ENCODE measurements at regions not wholly inside any gene's neighbourhood (a gene's known extent, or its start where the extent isn't known, plus 50 kb on each side); places are given as distances from the start of the nearest gene placed in this dataset.
"Not testable (repeated sequence)": the region's sequence is repeated elsewhere in the genome, so short reads cannot be mapped to it uniquely, and the experiment has no call there.

DNA sequence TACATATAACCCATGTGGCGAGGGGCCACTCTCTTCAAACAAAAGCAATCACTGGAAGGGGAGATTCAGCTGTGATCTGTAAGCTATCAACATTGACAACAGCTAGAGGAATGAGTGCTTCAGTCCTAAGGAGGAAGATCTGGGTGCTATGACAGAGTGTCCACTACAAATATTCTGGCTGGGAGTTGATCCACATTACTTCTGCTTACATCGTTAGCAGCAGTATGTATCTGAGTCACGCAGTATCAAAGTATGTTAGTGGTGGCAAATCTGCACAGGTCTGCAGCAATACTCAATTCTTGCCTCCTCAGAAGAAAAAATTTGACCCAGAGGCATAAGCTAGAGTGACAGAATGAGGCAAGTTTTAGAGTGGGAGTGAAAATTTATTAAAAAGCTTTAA is 267.0 kb downstream of the PTH2R start:
- TF ChIP-seq, protein P1, sequence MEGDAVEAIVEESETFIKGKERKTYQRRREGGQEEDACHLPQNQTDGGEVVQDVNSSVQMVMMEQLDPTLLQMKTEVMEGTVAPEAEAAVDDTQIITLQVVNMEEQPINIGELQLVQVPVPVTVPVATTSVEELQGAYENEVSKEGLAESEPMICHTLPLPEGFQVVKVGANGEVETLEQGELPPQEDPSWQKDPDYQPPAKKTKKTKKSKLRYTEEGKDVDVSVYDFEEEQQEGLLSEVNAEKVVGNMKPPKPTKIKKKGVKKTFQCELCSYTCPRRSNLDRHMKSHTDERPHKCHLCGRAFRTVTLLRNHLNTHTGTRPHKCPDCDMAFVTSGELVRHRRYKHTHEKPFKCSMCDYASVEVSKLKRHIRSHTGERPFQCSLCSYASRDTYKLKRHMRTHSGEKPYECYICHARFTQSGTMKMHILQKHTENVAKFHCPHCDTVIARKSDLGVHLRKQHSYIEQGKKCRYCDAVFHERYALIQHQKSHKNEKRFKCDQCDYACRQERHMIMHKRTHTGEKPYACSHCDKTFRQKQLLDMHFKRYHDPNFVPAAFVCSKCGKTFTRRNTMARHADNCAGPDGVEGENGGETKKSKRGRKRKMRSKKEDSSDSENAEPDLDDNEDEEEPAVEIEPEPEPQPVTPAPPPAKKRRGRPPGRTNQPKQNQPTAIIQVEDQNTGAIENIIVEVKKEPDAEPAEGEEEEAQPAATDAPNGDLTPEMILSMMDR (IDR thresholded peaks at IDR 0.05), result no peak
- H3K9me3 ChIP-seq, result no peaks in the 10 kb centered on the region
- H3K4me1 ChIP-seq, result no peaks in the 10 kb centered on the region
- no peak overlapping the region for H3K4me3 ChIP-seq
- DNase-seq (ENCODE audit: low spot score), result no peak
- H3K27ac ChIP-seq, result no peak overlapping the region
- H3K36me3 ChIP-seq, result no peaks in the 10 kb centered on the region
- H3K27me3 ChIP-seq, result no peaks in the 10 kb centered on the region

DNA sequence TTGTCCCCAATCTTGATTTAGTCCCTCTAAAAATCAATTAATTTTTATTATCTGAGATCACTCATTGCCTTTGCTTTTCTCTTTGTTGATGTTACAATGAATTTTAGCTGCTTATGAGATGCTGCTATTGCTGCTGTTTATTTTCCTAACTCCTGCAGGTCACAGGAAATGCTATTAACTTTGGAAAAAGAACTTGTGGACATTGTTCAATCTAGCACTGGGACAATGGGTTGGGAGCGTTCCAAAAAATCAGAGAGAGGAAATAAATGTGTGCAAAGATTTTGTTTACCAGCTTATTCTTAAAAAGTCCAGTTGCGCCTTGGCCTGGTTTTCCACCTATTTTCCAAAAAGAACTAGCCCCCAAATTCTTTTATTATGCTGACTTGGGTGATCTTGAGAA is 268.3 kb downstream of the PTH2R start:
- H3K9me3 ChIP-seq, result no peaks in the 10 kb centered on the region
- no peaks in the 10 kb centered on the region for H3K4me1 ChIP-seq
- H3K27me3 ChIP-seq, result no peaks in the 10 kb centered on the region
- no peak overlapping the region for H3K4me3 ChIP-seq
- no peak overlapping the region for H3K27ac ChIP-seq
- DNase-seq (ENCODE audit: low spot score), result no peak
- H3K36me3 ChIP-seq, result no peaks in the 10 kb centered on the region
- TF ChIP-seq, protein P1 (IDR thresholded peaks at IDR 0.05), result no peak

DNA sequence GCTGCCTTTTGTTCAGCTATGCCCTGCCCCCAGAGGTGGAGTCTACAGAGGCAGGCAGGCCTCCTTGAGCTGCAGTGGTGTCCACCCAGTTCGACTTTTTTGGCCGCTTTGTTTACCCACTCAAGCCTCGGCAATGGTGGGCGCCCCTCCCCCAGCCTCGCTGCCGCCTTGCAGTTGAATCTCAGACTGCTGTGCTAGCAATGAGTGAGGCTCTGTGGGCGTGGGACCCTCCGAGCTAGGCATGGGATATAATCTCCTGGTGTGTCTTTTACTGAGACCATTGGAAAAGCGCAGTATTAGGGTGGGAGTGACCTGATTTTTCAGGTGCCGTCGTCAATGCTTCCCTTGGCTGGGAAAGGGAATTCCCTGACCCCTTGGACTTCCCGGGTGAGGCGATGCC is 279.3 kb downstream of the PTH2R start:
- not testable (repeated sequence) for H3K4me1 ChIP-seq; H3K4me3 ChIP-seq; H3K27ac ChIP-seq; H3K27me3 ChIP-seq; H3K36me3 ChIP-seq; DNase-seq (ENCODE audit: low spot score)
- peaks cover 0 to 10% of the 10 kb centered on the region in 2 donors for H3K9me3 ChIP-seq

DNA sequence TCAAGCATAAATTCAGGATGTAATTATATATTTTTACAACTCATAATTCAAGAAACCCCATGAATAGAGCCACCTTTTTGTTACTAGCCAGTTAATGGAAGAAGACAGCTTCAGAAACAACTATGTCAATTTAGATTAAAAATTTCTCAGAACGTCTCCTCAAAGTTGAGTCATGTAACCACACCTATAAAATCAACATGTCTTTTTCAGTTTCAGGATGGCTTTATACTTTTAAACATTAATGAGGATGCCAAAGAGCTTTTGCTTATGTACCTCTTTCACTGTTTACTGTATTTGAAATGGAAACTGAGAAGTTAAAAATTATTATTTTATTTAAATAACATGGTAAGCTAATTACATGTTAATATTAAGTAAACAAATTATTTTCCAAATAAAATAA is 280.1 kb downstream of the PTH2R start:
- H3K4me3 ChIP-seq, result no peak overlapping the region
- no peaks in the 10 kb centered on the region for H3K4me1 ChIP-seq
- no peaks in the 10 kb centered on the region for H3K27me3 ChIP-seq
- no peaks in the 10 kb centered on the region for H3K36me3 ChIP-seq
- TF ChIP-seq, protein P1 (IDR thresholded peaks at IDR 0.05), result no peak
- no peak overlapping the region for H3K27ac ChIP-seq
- peaks cover 0 to 10% of the 10 kb centered on the region in 2 donors for H3K9me3 ChIP-seq
- no peak for DNase-seq (ENCODE audit: low spot score)

DNA sequence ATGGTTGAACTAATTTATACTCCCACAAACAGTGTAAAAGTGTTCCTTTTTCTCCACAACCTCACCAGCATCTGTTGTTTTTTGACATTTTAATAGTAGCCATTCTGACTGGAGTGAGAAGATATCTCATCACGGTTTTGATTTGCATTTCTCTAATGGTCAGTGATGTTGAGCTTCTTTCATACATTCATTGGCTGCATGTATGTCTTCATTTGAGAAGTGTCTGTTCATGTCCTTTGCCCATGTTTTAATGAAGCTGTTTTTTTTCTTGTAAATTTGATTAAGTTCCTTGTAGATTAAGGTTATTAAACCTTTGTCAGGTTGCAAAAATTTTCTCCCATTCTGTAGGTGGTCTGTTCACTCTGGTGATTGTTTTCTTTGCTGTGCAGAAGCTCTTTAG is 281.1 kb downstream of the PTH2R start:
- not testable (repeated sequence) for H3K4me3 ChIP-seq; H3K27ac ChIP-seq; H3K36me3 ChIP-seq; DNase-seq (ENCODE audit: low spot score); H3K4me1 ChIP-seq; H3K27me3 ChIP-seq
- peaks cover 0 to 10% of the 10 kb centered on the region in 2 donors for H3K9me3 ChIP-seq

DNA sequence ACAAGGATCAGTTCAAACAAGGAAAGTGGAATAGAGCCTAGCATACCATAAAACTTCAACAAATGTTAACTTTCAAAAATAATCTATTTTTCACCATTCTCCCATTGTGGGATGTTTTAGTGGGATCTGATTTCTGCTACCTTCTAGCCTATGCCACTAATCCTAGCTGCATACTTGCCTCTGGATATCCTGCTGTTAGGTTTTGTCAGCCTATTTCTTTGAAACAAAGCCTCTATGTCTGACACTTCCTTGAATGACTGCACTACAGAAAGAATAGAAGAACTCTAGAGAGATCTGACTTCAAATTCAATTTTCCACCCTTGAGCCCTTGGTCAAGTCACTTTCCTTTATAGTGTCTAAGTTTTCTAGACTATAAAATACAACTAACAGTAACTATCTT is 291.5 kb downstream of the PTH2R start:
- no peaks in the 10 kb centered on the region for H3K36me3 ChIP-seq
- no peaks in the 10 kb centered on the region for H3K4me1 ChIP-seq
- H3K27ac ChIP-seq, result no peak overlapping the region
- no peak for DNase-seq (ENCODE audit: low spot score)
- H3K9me3 ChIP-seq, result no peaks in the 10 kb centered on the region
- no peak overlapping the region for H3K4me3 ChIP-seq
- TF ChIP-seq, protein P1 (IDR thresholded peaks at IDR 0.05), result no peak
- H3K27me3 ChIP-seq, result no peaks in the 10 kb centered on the region

DNA sequence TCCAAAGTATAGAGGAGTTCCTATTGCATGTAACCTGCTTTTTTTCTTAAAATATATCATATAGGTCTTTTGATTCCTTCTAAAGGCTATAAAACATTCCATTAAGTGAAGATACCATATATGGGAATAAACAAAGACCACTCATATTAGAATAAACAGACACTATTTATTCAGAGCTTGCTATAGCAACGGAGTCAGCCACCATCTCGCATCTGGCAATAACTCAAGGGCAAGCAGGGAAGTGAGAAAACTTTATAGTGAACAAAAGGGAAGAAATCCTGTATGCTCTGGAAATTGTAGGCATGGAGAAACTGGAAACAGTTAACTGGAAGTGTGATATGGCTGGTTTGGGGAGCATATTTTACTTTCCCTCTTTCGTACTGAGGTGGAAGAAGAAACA is 301.9 kb downstream of the PTH2R start:
- DNase-seq (ENCODE audit: low spot score), result no peak
- Histone ChIP-seq H3K4me3 (no peak overlapping the region), H3K27me3 (no peaks in the 10 kb centered on the region), H3K36me3 (no peaks in the 10 kb centered on the region), H3K27ac (no peak overlapping the region), H3K9me3 (no peaks in the 10 kb centered on the region), H3K4me1 (no peaks in the 10 kb centered on the region)
- TF ChIP-seq, protein P1 (IDR thresholded peaks at IDR 0.05), result no peak
